ENCODE measurements at regions not wholly inside any gene's neighbourhood (a gene's known extent, or its start where the extent isn't known, plus 50 kb on each side); places are given as distances from the start of the nearest gene placed in this dataset.

DNA sequence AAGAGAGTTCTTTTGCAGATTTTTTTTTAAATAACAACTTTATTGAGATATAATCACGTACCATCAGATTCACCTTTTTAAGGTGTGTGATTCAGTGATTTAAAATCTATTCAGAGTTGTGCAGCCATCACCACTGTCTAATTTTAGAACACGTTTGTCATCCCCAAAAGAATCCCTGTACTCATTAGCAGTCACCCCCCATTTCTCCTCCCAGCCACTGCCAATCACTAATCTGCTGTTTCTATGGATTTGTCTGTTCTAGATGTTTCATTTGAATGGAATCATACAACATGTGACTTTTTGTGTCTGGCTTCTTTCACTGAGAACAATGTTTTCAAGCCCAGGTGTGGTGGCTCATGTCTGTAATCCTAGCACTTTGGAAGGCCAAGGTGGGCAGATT, 55.4 kb upstream of the RAPH1 start:
- no peaks in the 10 kb centered on the region for H3K27me3 ChIP-seq (ENCODE audit: control insufficient read depth in 1 of 2, insufficient read depth in 2 of 2, low read length in 2 of 2)
- no peaks in the 10 kb centered on the region for H3K36me3 Mint-ChIP-seq (ENCODE audit: low read depth)
- ChIA-PET CTCF (no interaction called here), POLR2A (no interaction called here)
- no peaks in the 10 kb centered on the region for H3K4me1 ChIP-seq (ENCODE audit: insufficient read depth, low read length)
- no peaks in the 10 kb centered on the region for H3K36me3 ChIP-seq (ENCODE audit: insufficient read depth, low read length)
- DNase-seq (no peak), ATAC-seq (ENCODE audit: poor library complexity) (no peak)
- intact Hi-C loops (cut with DNase I, micrococcal nuclease) = no loop called here
- no peaks in the 10 kb centered on the region for H3K9me3 Mint-ChIP-seq
- no peak overlapping the region for H3K27ac ChIP-seq (ENCODE audit: low read depth in 1 of 2, low read length in 2 of 2)
- H3K4me3 Mint-ChIP-seq = no peak overlapping the region
- H3K9me3 ChIP-seq (ENCODE audit: control insufficient read depth in 1 of 2, insufficient read depth in 1 of 2, low read length in 2 of 2) = no peaks in the 10 kb centered on the region
- no peaks in the 10 kb centered on the region for H3K27me3 Mint-ChIP-seq
- no peak overlapping the region for H3K4me3 ChIP-seq (ENCODE audit: low read length)
- no peaks in the 10 kb centered on the region for H3K4me1 Mint-ChIP-seq (ENCODE audit: low read depth)
- H3K27ac Mint-ChIP-seq = no peak overlapping the region
- no peak for TF ChIP-seq CTCF (IDR thresholded peaks at IDR 0.05)

DNA sequence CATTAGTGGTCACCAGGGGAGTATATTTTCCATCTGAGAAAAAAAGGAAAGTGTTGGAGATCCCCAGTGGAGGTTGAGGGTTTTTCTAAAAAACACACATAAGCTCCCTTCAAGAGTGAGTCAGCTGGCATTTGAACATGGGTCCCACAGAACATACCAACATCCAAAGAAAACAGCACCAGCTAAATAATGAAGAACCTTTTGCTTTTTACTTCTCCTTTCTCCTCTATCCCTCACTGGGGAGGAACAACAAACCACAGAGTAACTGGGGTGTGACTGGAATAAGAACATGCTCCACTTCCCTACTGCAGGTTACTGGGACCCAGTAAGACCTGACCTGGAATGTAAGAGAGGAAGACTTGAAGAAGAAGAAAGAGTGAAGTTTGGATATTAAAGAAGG, 56.5 kb upstream of the RAPH1 start:
- H3K36me3 Mint-ChIP-seq (ENCODE audit: low read depth) = no peaks in the 10 kb centered on the region
- H3K36me3 ChIP-seq (ENCODE audit: insufficient read depth, low read length) = no peaks in the 10 kb centered on the region
- ATAC-seq (ENCODE audit: poor library complexity) (no peak), DNase-seq (peak in 2 of 14 experiments; percentile 13 to 20)
- H3K27ac Mint-ChIP-seq = no peak overlapping the region
- H3K9me3 Mint-ChIP-seq = no peaks in the 10 kb centered on the region
- H3K4me3 Mint-ChIP-seq = no peak overlapping the region
- H3K27me3 ChIP-seq (ENCODE audit: control insufficient read depth in 1 of 2, insufficient read depth in 2 of 2, low read length in 2 of 2) = no peaks in the 10 kb centered on the region
- ChIA-PET POLR2A (no interaction called here), CTCF (no interaction called here)
- no peaks in the 10 kb centered on the region for H3K4me1 Mint-ChIP-seq (ENCODE audit: low read depth)
- H3K4me3 ChIP-seq (ENCODE audit: low read length) = no peak overlapping the region
- no peak overlapping the region for H3K27ac ChIP-seq (ENCODE audit: low read depth in 1 of 2, low read length in 2 of 2)
- no peaks in the 10 kb centered on the region for H3K9me3 ChIP-seq (ENCODE audit: control insufficient read depth in 1 of 2, insufficient read depth in 1 of 2, low read length in 2 of 2)
- no peaks in the 10 kb centered on the region for H3K4me1 ChIP-seq (ENCODE audit: insufficient read depth, low read length)
- TF ChIP-seq CTCF (IDR thresholded peaks at IDR 0.05) = no peak
- intact Hi-C loops (cut with DNase I, micrococcal nuclease) = no loop called here
- no peaks in the 10 kb centered on the region for H3K27me3 Mint-ChIP-seq

DNA sequence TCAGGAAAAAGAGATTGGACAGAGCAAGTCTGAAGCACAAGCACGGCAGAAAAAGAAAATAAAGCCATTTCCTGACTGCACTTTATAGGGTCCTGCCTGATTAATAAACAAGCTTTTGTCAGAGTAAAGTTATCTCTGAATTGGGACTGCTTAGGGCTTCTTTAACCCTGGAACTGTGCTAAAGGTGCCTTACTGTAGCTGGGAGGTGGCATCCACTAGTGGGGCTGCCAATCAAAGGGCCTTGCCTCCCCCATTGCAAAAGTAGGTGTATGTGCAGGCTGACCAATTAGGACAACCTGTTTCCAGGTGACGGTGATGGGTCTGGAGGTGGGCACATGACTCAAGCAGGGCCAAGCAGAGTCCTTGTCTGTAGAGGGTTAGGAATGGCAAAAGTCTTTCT, 57.4 kb upstream of the RAPH1 start:
- Mint-ChIP-seq H3K4me1 (ENCODE audit: low read depth) (no peaks in the 10 kb centered on the region), H3K27me3 (no peaks in the 10 kb centered on the region), H3K9me3 (no peaks in the 10 kb centered on the region), H3K4me3 (no peak overlapping the region), H3K27ac (no peak overlapping the region), H3K36me3 (ENCODE audit: low read depth) (no peaks in the 10 kb centered on the region)
- H3K27ac ChIP-seq (ENCODE audit: low read depth in 1 of 2, low read length in 2 of 2) = no peak overlapping the region
- intact Hi-C loops (cut with DNase I, micrococcal nuclease) = no loop called here
- no peak for TF ChIP-seq CTCF (IDR thresholded peaks at IDR 0.05)
- no peaks in the 10 kb centered on the region for H3K36me3 ChIP-seq (ENCODE audit: insufficient read depth, low read length)
- no peaks in the 10 kb centered on the region for H3K9me3 ChIP-seq (ENCODE audit: control insufficient read depth in 1 of 2, insufficient read depth in 1 of 2, low read length in 2 of 2)
- POLR2A ChIA-PET = no interaction called here
- no peaks in the 10 kb centered on the region for H3K4me1 ChIP-seq (ENCODE audit: insufficient read depth, low read length)
- no peak for ATAC-seq (ENCODE audit: poor library complexity)
- DNase-seq = no peak
- H3K4me3 ChIP-seq (ENCODE audit: low read length) = no peak overlapping the region
- CTCF ChIA-PET = no interaction called here
- H3K27me3 ChIP-seq (ENCODE audit: control insufficient read depth in 1 of 2, insufficient read depth in 2 of 2, low read length in 2 of 2) = no peaks in the 10 kb centered on the region

All from CD4-positive, alpha-beta T cell (primary cell).